ENCODE measurements at regions not wholly inside any gene's neighbourhood (a gene's known extent, or its start where the extent isn't known, plus 50 kb on each side); places are given as distances from the start of the nearest gene placed in this dataset.

GRCh38 chr3:72093992-72094334 is 309.0 kb upstream of the PROK2 start:
- no peaks in the 10 kb centered on the region for H3K36me3 ChIP-seq (ENCODE audit: low read depth, missing control alignments)
- intact Hi-C loops (cut with DNase I; ENCODE audit: low total_unique reads): no loop called here

GRCh38 chr3:72093270-72093991 is 308.5 kb upstream of the PROK2 start:
- Histone ChIP-seq H3K36me3 (ENCODE audit: low read depth, missing control alignments) (no peaks in the 10 kb centered on the region), H3K27me3 (no peaks in the 10 kb centered on the region), H3K4me3 (no peak overlapping the region), H3K9me3 (no peaks in the 10 kb centered on the region), H3K4me1 (no peaks in the 10 kb centered on the region), H3K27ac (no peak overlapping the region)
- WGBS, 2 donors: 90 to 92% methylated on average over 10 of the region's 10 CpGs
- intact Hi-C loops (cut with DNase I; ENCODE audit: low total_unique reads): no loop called here
- TF ChIP-seq POLR2A (IDR thresholded peaks at IDR 0.05) (no peak), CTCF (IDR thresholded peaks at IDR 0.05) (no peak)
- no peak for DNase-seq

More at GRCh38 chr3:72093992-72094334, 309.0 kb upstream of the PROK2 start:
- Histone ChIP-seq H3K9me3 (no peaks in the 10 kb centered on the region), H3K4me1 (no peaks in the 10 kb centered on the region), H3K4me3 (no peak overlapping the region), H3K27ac (no peak overlapping the region), H3K27me3 (no peaks in the 10 kb centered on the region)
- DNase-seq: no peak
- no peak for TF ChIP-seq CTCF (IDR thresholded peaks at IDR 0.05)
- TF ChIP-seq POLR2A (IDR thresholded peaks at IDR 0.05): no peak
- WGBS, 2 donors: 93 to 97% methylated on average over 3 of the region's 3 CpGs

GRCh38 chr3:72092778-72093177 is 307.8 kb upstream of the PROK2 start:
- intact Hi-C loops (cut with DNase I; ENCODE audit: low total_unique reads): no loop called here
- Histone ChIP-seq H3K27me3 (no peaks in the 10 kb centered on the region), H3K9me3 (no peaks in the 10 kb centered on the region), H3K27ac (no peak overlapping the region), H3K4me1 (no peaks in the 10 kb centered on the region), H3K4me3 (no peak overlapping the region), H3K36me3 (ENCODE audit: low read depth, missing control alignments) (no peaks in the 10 kb centered on the region)
- no peak for DNase-seq
- TF ChIP-seq CTCF (IDR thresholded peaks at IDR 0.05): no peak
- no peak for TF ChIP-seq POLR2A (IDR thresholded peaks at IDR 0.05)
- WGBS, 2 donors: 92 to 93% methylated on average over 7 of the region's 7 CpGs

GRCh38 chr3:72088486-72089025 is 303.6 kb upstream of the PROK2 start:
- no peak overlapping the region for H3K4me3 ChIP-seq
- intact Hi-C loops (cut with DNase I; ENCODE audit: low total_unique reads): no loop called here
- no peaks in the 10 kb centered on the region for H3K9me3 ChIP-seq
- peaks cover 7% of the 10 kb centered on the region for H3K4me1 ChIP-seq
- H3K36me3 ChIP-seq (ENCODE audit: low read depth, missing control alignments): no peaks in the 10 kb centered on the region
- no peak for DNase-seq
- H3K27ac ChIP-seq: no peak overlapping the region
- 94 to 97% methylated on average over 12 of the region's 12 CpGs for WGBS, 2 donors
- H3K27me3 ChIP-seq: no peaks in the 10 kb centered on the region
- TF ChIP-seq CTCF (IDR thresholded peaks at IDR 0.05) (no peak), POLR2A (IDR thresholded peaks at IDR 0.05) (no peak)

GRCh38 chr3:72087420-72087819 is 302.5 kb upstream of the PROK2 start:
- H3K4me3 ChIP-seq: no peak overlapping the region
- H3K27ac ChIP-seq: no peak overlapping the region
- TF ChIP-seq POLR2A (IDR thresholded peaks at IDR 0.05): no peak
- TF ChIP-seq CTCF (IDR thresholded peaks at IDR 0.05): no peak
- no peaks in the 10 kb centered on the region for H3K27me3 ChIP-seq
- H3K9me3 ChIP-seq: no peaks in the 10 kb centered on the region
- no peaks in the 10 kb centered on the region for H3K36me3 ChIP-seq (ENCODE audit: low read depth, missing control alignments)
- peaks cover 7% of the 10 kb centered on the region for H3K4me1 ChIP-seq
- WGBS, 2 donors: 94 to 98% methylated on average over 10 of the region's 10 CpGs
- no peak for DNase-seq
- intact Hi-C loops (cut with DNase I; ENCODE audit: low total_unique reads): no loop called here

Measured in testis (tissue), 2 donors.